Bronchial epithelial cell (primary cell): ENCODE measurements at regions not wholly inside any gene's neighbourhood (a gene's known extent, or its start where the extent isn't known, plus 50 kb on each side); places are given as distances from the start of the nearest gene placed in this dataset.

Experiments
- DNase-seq: peaks from one replicate; pipeline ENCODE4 v3.0.0-alpha.2; 2010; ENCODE audit warnings: low read depth
- FAIRE-seq: peaks from 2 replicates; lab custom pipeline; 2011; peaks lifted over from hg19 to GRCh38; lab: Jason Lieb, UNC
- H3K27me3 ChIP-seq: 2 replicates; pipeline ENCODE4 v1.5.1; 2011; ENCODE audit warnings: low read length; ENCODE audit not compliant: control insufficient read depth, insufficient read depth
- H3K36me3 ChIP-seq: 2 replicates; pipeline ENCODE4 v1.5.1; 2011; ENCODE audit warnings: low read length; ENCODE audit not compliant: control insufficient read depth, insufficient read depth
- H3K4me3 ChIP-seq: 2 replicates; pipeline ENCODE4 v1.5.1; 2011; ENCODE audit warnings: mild to moderate bottlenecking, low read depth, low read length, control low read depth
- CTCF ChIP-seq: IDR thresholded peaks from 2 replicates; pipeline ENCODE4 v1.5.1; 2011; ENCODE audit warnings: mild to moderate bottlenecking, moderate library complexity, low read length, control low read depth, inconsistent platforms; ENCODE audit not compliant: insufficient read depth, severe bottlenecking

DNA sequence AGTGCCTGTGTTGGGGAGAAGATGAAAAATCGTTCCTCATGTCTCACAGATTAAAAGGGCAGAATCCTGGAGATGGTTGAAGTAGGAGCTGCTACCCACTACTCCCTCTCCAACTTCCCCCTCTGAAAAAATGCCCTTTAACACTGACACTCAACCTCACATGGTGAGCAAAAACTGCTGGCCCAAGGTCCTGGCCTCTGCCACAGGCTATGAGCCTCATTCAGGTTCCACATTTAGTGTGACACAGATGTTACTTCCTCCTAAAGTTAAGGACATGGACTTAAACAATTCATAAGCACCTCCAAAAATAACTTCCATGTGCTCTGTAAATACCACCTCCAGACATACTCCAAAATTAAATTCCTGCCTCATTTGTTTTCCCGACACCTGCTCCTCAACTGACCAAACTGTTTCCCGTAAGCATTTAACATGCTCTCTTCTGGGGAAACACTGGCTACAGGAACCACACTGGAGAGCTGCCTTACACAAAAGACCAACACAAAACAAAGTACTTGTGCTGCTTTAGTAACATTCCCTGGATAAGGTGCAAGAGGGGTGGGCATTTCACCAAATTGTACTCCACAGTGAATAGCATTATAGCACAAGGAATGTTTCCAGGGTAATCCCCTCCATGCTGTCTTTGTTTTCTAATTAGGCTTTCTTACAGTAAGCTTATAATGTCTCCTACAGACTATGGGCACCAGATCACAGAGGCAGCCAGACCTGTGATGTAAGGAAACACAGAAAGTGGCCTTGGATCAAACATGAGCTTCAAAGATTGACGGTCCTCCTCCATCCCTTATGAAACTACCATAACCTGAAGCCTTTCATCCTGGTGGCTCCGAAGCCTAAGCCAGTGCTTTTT lies 57.0 kb downstream of the PHLDA1 start:
- Histone ChIP-seq H3K36me3 (no peaks in the 10 kb centered on the region), H3K27me3 (no peaks in the 10 kb centered on the region), H3K4me3 (no peak overlapping the region)
- DNase-seq = no peak
- no peak for FAIRE-seq
- TF ChIP-seq CTCF = no peak

DNA sequence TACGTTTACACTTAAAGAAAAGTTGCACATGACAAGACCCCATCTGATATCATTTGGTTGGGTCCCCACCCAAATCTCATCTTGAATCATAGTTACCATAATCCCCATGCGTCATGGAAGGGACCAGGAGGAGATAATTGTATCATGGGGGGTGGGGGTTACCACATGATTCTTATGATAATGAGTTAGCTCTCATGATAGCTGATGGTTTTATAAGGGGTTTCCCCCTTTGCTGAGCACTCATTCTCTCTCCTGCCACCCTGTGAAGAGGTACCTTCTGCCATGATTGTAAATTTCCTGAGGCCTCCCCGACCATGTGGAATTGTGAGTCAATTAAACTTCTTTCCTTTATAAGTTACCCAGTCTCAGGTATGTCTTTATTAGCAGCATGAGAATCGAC lies 60.3 kb downstream of the PHLDA1 start:
- DNase-seq (no peak), FAIRE-seq (no peak)
- TF ChIP-seq CTCF = no peak
- no peaks in the 10 kb centered on the region for H3K27me3 ChIP-seq
- H3K36me3 ChIP-seq = no peaks in the 10 kb centered on the region
- no peak overlapping the region for H3K4me3 ChIP-seq

DNA sequence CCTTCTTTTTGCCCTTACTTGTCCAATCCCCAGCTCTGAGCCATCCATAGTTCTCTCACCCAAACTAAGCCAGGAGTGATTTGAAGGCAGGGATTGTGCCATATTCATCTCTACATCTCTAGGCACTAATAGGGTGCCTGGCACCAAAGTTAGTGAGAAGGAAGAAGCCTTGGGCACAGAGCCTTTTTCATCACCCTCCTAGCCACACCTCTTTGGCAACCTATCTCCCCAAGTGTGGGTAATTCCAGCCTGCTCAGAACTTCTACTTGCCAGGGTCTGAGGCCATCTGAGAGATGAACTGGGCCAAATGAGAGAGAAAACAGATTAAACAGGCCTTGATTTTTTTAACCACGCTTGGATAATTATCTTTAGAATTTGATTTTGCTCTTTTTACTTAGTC lies 61.3 kb downstream of the PHLDA1 start:
- no peak for TF ChIP-seq CTCF
- no peaks in the 10 kb centered on the region for H3K27me3 ChIP-seq
- no peak overlapping the region for H3K4me3 ChIP-seq
- FAIRE-seq (no peak), DNase-seq (no peak)
- H3K36me3 ChIP-seq = no peaks in the 10 kb centered on the region

- FAIRE-seq = no peak
- peak; percentile 41 for DNase-seq
- Histone ChIP-seq H3K36me3 (no peaks in the 10 kb centered on the region), H3K27me3 (no peaks in the 10 kb centered on the region), H3K4me3 (no peak overlapping the region)
- no peak for TF ChIP-seq CTCF
Observed at GRCh38 chr12:75969768-75970167, 61.8 kb downstream of the PHLDA1 start.

- TF ChIP-seq CTCF = no peak
- no peaks in the 10 kb centered on the region for H3K36me3 ChIP-seq
- FAIRE-seq = no peak
- DNase-seq = no peak
- H3K27me3 ChIP-seq = no peaks in the 10 kb centered on the region
- no peak overlapping the region for H3K4me3 ChIP-seq
Observed at GRCh38 chr12:75965661-75966060, 65.9 kb downstream of the PHLDA1 start.

DNA sequence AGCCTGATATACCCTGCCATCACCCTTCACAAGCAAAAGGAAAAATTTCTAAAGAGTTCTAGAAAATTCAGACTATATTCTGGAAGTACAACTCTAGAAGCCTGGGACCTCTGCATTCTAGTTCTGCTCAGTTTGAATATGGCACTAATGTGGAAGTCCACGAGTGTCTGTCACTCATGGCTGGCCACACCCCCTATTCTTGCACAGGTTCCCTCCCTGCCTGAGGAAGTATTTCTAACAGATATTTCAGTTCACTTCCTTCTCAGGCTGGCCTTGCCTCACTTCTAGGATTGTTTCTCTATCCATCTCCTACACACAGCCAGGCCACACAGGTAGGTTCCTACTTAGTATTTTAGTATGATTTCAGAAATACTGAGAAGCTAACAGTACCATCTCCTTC lies 67.4 kb downstream of the PHLDA1 start:
- TF ChIP-seq CTCF = no peak
- H3K4me3 ChIP-seq = no peak overlapping the region
- FAIRE-seq (no peak), DNase-seq (peak; percentile 17)
- H3K27me3 ChIP-seq = no peaks in the 10 kb centered on the region
- H3K36me3 ChIP-seq = no peaks in the 10 kb centered on the region
